HFFc6 (cell line): ENCODE measurements at regions not wholly inside any gene's neighbourhood (a gene's known extent, or its start where the extent isn't known, plus 50 kb on each side); places are given as distances from the start of the nearest gene placed in this dataset.
A peak's percentile ranks its signal among the peaks of the same experiment; 100 is the strongest.

ENCODE experiments used
- DNase-seq: peaks from one replicate; pipeline ENCODE4 v3.0.0-alpha.2; 2018
- H3K27ac Mint-ChIP-seq: 2 replicates; pipeline ENCODE4 v1.8.0; 2020; ENCODE audit warnings: mild to moderate bottlenecking, mixed read lengths
- H3K27me3 Mint-ChIP-seq: 2 replicates; pipeline ENCODE4 v1.8.0; 2021; ENCODE audit warnings: mild to moderate bottlenecking, moderate library complexity, mixed read lengths; ENCODE audit not compliant: insufficient read depth
- H3K36me3 Mint-ChIP-seq: 2 replicates; pipeline ENCODE4 v1.8.0; 2021; ENCODE audit warnings: low read depth, mixed read lengths
- H3K4me1 Mint-ChIP-seq: 2 replicates; pipeline ENCODE4 v1.8.0; 2020; ENCODE audit warnings: low read depth, mixed read lengths
- H3K4me3 Mint-ChIP-seq: 2 replicates; pipeline ENCODE4 v1.8.0; 2020; ENCODE audit warnings: mild to moderate bottlenecking, moderate library complexity, mixed read lengths
- H3K9me3 Mint-ChIP-seq: 2 replicates; pipeline ENCODE4 v1.8.0; 2020; ENCODE audit warnings: mild to moderate bottlenecking, mixed read lengths
- TF ChIP-seq, protein P1 (sequence below): fragments of 200-600 bp; sonication (generic); IDR thresholded peaks from 2 replicates; pipeline ENCODE4 v1.5.0; 2021; ENCODE audit warnings: antibody characterized with exemption, mild to moderate bottlenecking

DNA sequence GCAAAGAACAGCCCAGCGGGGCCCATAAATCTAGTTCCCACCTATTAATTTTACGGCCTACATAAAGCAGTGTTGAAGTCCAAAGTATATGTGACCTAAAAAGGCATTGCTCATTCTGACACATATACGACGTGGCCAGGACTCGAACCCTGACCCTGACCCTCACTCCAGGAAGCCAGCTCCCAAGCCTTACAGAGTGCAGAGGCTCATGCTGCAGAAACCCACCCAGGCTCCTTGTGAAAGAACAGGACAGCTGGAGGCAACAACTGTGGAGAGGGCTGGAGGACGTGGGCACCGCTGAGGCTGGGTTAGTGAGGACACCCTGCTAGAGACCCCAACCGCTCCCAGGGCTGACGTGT is 221.6 kb downstream of the CYP26B1 start:
- peaks cover 40% of the 10 kb centered on the region for H3K4me1 Mint-ChIP-seq
- peaks cover 11% of the 10 kb centered on the region for H3K36me3 Mint-ChIP-seq
- TF ChIP-seq, protein P1, sequence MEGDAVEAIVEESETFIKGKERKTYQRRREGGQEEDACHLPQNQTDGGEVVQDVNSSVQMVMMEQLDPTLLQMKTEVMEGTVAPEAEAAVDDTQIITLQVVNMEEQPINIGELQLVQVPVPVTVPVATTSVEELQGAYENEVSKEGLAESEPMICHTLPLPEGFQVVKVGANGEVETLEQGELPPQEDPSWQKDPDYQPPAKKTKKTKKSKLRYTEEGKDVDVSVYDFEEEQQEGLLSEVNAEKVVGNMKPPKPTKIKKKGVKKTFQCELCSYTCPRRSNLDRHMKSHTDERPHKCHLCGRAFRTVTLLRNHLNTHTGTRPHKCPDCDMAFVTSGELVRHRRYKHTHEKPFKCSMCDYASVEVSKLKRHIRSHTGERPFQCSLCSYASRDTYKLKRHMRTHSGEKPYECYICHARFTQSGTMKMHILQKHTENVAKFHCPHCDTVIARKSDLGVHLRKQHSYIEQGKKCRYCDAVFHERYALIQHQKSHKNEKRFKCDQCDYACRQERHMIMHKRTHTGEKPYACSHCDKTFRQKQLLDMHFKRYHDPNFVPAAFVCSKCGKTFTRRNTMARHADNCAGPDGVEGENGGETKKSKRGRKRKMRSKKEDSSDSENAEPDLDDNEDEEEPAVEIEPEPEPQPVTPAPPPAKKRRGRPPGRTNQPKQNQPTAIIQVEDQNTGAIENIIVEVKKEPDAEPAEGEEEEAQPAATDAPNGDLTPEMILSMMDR, result no peak
- H3K27ac Mint-ChIP-seq, result no peak overlapping the region
- DNase-seq, result no peak
- peaks cover 2% of the 10 kb centered on the region for H3K9me3 Mint-ChIP-seq
- no peak overlapping the region for H3K4me3 Mint-ChIP-seq
- peaks cover 5% of the 10 kb centered on the region; the same call in 1 of the 2 replicates for H3K27me3 Mint-ChIP-seq

- DNase-seq, result peak; percentile 27
- H3K27me3 Mint-ChIP-seq, result peaks cover 5% of the 10 kb centered on the region; the same call in 1 of the 2 replicates
- peaks cover 8% of the 10 kb centered on the region for H3K9me3 Mint-ChIP-seq
- TF ChIP-seq, protein P1, result no peak
- no peak overlapping the region for H3K27ac Mint-ChIP-seq
- H3K36me3 Mint-ChIP-seq, result peaks cover 14% of the 10 kb centered on the region
- H3K4me1 Mint-ChIP-seq, result peaks cover 44% of the 10 kb centered on the region
- no peak overlapping the region for H3K4me3 Mint-ChIP-seq
Observed at GRCh38 chr2:71925268-71926088, 222.2 kb downstream of the CYP26B1 start.

- H3K27ac Mint-ChIP-seq, result no peak overlapping the region
- TF ChIP-seq, protein P1, result peak; percentile 85
- peaks cover 14% of the 10 kb centered on the region for H3K36me3 Mint-ChIP-seq
- H3K4me1 Mint-ChIP-seq, result peaks cover 53% of the 10 kb centered on the region
- peaks cover 15% of the 10 kb centered on the region for H3K9me3 Mint-ChIP-seq
- no peak overlapping the region for H3K4me3 Mint-ChIP-seq
- DNase-seq, result no peak
- peaks cover 5% of the 10 kb centered on the region; the same call in 1 of the 2 replicates for H3K27me3 Mint-ChIP-seq
Observed at GRCh38 chr2:71923887-71924533, 223.7 kb downstream of the CYP26B1 start.

DNA sequence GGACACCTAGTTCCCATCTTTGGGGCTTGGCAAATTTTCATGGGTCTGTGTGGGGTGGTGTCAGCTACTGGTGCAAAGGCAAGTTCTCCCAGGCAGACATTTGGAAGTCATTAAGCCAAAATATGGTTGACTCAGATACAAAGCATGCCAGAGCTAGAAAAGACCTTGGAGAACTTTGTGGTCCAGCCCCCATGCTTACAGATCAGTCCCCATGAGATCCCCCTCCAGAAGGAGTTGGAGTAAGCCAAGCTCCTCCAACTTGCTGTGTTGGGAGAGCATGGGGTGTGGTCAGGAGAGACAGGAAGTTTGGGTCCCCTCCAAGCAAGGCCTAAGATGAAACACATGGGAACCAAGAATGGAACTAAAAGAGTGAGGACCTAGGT is 224.5 kb downstream of the CYP26B1 start:
- Mint-ChIP-seq H3K27me3 (peaks cover 5% of the 10 kb centered on the region; the same call in 1 of the 2 replicates), H3K36me3 (peaks cover 21% of the 10 kb centered on the region), H3K4me3 (0 out of 2 replicates have a peak overlapping the region, but pooled peaks have one; percentile 1), H3K27ac (0 out of 2 replicates have a peak overlapping the region, but pooled peaks have one; percentile 14), H3K9me3 (peaks cover 20% of the 10 kb centered on the region), H3K4me1 (peaks cover 53% of the 10 kb centered on the region)
- DNase-seq, result peak; percentile 29
- TF ChIP-seq, protein P1, result no peak

GRCh38 chr2:71922499-71923142 is 225.0 kb downstream of the CYP26B1 start:
- peaks cover 22% of the 10 kb centered on the region for H3K36me3 Mint-ChIP-seq
- no peak overlapping the region for H3K4me3 Mint-ChIP-seq
- H3K27me3 Mint-ChIP-seq, result peaks cover 5% of the 10 kb centered on the region; the same call in 1 of the 2 replicates
- TF ChIP-seq, protein P1, result no peak
- DNase-seq, result no peak
- H3K27ac Mint-ChIP-seq, result no peak overlapping the region
- H3K4me1 Mint-ChIP-seq, result peaks cover 53% of the 10 kb centered on the region
- H3K9me3 Mint-ChIP-seq, result peaks cover 23% of the 10 kb centered on the region
